LNCAP (cell line): ENCODE measurements at regions not wholly inside any gene's neighbourhood (a gene's known extent, or its start where the extent isn't known, plus 50 kb on each side); places are given as distances from the start of the nearest gene placed in this dataset.

Source experiments
- CTCF ChIP-seq: fragments of 450-650 bp; IDR thresholded peaks from 2 replicates; pipeline ENCODE4 v1.5.1; 2017; ENCODE audit warnings: mild to moderate bottlenecking

GRCh38 chr5:92421196-92421595 lies 1038.1 kb upstream of the ARRDC3 start:
- no peak for TF ChIP-seq CTCF

- no peak for TF ChIP-seq CTCF
These were observed 1036.1 kb upstream of the ARRDC3 start for GRCh38 chr5:92419261-92419660.

- no peak for TF ChIP-seq CTCF
These were observed 1035.2 kb upstream of the ARRDC3 start for GRCh38 chr5:92418341-92418740.

GRCh38 chr5:92409134-92409533 lies 1026.0 kb upstream of the ARRDC3 start:
- no peak for TF ChIP-seq CTCF

- no peak for TF ChIP-seq CTCF
These were observed 1020.0 kb upstream of the ARRDC3 start for GRCh38 chr5:92402956-92403702.

GRCh38 chr5:92402045-92402444 lies 1018.9 kb upstream of the ARRDC3 start:
- no peak for TF ChIP-seq CTCF

GRCh38 chr5:92401492-92401891 lies 1018.4 kb upstream of the ARRDC3 start:
- TF ChIP-seq CTCF: no peak

- no peak for TF ChIP-seq CTCF
These were observed 1011.8 kb upstream of the ARRDC3 start for GRCh38 chr5:92394936-92395335.
